ENCODE measurements at regions not wholly inside any gene's neighbourhood (a gene's known extent, or its start where the extent isn't known, plus 50 kb on each side); places are given as distances from the start of the nearest gene placed in this dataset.
"Not testable (repeated sequence)": the region's sequence is repeated elsewhere in the genome, so short reads cannot be mapped to it uniquely, and the experiment has no call there.

DNA sequence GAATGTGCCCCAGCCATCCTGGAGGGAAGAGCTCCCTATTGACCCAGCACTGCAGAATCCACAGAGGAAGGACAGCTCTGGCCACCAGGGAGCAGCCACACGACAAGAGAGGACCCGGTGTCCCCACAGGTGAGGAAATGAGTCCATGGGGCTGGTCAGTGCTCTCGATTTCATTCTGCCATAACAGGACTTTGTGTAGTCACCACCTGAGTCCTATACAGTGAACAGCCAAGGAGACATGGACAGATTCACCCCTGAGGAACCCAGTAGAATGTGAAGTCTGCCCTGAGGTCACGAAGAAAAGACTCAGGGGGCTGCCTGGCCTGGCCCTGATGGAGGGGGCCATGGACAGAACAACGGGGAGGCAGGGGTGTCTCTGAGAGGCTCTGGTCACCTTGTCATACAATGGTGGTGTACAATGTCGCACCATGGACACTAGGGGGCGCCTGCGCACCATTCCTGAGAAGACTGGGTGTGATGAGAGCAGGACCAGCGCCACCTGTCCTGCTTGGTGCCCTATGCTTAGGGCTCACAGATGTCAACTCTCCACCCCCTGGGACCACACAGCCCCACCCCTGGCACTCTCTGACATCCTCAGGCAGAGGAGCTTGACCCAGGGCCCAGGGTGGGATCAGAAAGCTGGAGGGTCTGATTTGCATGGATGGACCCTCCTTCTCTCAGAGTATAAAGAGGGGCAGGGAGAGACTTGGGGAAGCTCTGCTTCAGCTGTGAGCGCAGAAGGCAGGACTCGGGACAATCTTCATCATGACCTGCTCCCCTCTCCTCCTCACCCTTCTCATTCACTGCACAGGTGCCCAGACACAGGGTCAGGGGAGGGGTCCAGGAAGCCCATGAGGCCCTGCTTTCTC is 77.4 kb downstream of the VPREB1 start:
- intact Hi-C loops (cut with DNase I); H3K27ac ChIP-seq; H3K9me3 ChIP-seq; H3K27me3 ChIP-seq (ENCODE audit: low read depth); H3K4me1 ChIP-seq; H3K4me3 ChIP-seq: not testable (repeated sequence)
- peak; percentile 75 for DNase-seq
- TF ChIP-seq, protein P1, sequence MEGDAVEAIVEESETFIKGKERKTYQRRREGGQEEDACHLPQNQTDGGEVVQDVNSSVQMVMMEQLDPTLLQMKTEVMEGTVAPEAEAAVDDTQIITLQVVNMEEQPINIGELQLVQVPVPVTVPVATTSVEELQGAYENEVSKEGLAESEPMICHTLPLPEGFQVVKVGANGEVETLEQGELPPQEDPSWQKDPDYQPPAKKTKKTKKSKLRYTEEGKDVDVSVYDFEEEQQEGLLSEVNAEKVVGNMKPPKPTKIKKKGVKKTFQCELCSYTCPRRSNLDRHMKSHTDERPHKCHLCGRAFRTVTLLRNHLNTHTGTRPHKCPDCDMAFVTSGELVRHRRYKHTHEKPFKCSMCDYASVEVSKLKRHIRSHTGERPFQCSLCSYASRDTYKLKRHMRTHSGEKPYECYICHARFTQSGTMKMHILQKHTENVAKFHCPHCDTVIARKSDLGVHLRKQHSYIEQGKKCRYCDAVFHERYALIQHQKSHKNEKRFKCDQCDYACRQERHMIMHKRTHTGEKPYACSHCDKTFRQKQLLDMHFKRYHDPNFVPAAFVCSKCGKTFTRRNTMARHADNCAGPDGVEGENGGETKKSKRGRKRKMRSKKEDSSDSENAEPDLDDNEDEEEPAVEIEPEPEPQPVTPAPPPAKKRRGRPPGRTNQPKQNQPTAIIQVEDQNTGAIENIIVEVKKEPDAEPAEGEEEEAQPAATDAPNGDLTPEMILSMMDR (IDR thresholded peaks at IDR 0.05): peak; percentile 73
- H3K36me3 ChIP-seq: peaks cover 39% of the 10 kb centered on the region
- ATAC-seq: peak; percentile 87

DNA sequence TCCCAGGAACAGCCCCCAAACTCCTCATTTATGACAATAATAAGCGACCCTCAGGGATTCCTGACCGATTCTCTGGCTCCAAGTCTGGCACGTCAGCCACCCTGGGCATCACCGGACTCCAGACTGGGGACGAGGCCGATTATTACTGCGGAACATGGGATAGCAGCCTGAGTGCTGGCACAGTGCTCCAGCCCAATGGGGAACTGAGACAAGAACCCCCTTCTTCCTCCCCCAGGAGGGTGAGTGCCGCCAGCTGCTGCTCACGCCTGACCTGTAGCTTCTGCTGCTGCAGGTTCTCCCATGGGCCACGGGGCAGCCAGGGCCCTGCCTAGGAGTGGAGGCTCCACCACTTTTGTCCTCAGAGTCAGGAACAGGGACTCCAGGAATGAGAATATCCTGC is 78.2 kb downstream of the VPREB1 start:
- Histone ChIP-seq H3K9me3 (no peaks in the 10 kb centered on the region), H3K27ac (no peak overlapping the region), H3K4me1 (no peaks in the 10 kb centered on the region), H3K27me3 (ENCODE audit: low read depth) (no peaks in the 10 kb centered on the region), H3K4me3 (no peak overlapping the region), H3K36me3 (peaks cover 34% of the 10 kb centered on the region)
- TF ChIP-seq, protein P1 (IDR thresholded peaks at IDR 0.05): no peak
- ATAC-seq: no peak
- no peak for DNase-seq
- intact Hi-C loops (cut with DNase I): no loop called here

GRCh38 chr22:22327723-22328122 is 83.1 kb downstream of the VPREB1 start:
- Histone ChIP-seq H3K27me3 (ENCODE audit: low read depth) (no peaks in the 10 kb centered on the region), H3K4me1 (no peaks in the 10 kb centered on the region), H3K27ac (no peak overlapping the region), H3K9me3 (no peaks in the 10 kb centered on the region), H3K4me3 (no peak overlapping the region), H3K36me3 (no peaks in the 10 kb centered on the region)
- ATAC-seq: no peak
- TF ChIP-seq, protein P1 (IDR thresholded peaks at IDR 0.05): no peak
- DNase-seq: no peak
- intact Hi-C loops (cut with DNase I): no loop called here

GRCh38 chr22:22329792-22330191 is 85.2 kb downstream of the VPREB1 start:
- Histone ChIP-seq H3K4me3 (no peak overlapping the region), H3K27me3 (ENCODE audit: low read depth) (peaks cover 11% of the 10 kb centered on the region), H3K27ac (no peak overlapping the region), H3K9me3 (no peaks in the 10 kb centered on the region), H3K36me3 (no peaks in the 10 kb centered on the region), H3K4me1 (no peaks in the 10 kb centered on the region)
- TF ChIP-seq, protein P1 (IDR thresholded peaks at IDR 0.05): no peak
- intact Hi-C loops (cut with DNase I): no loop called here
- DNase-seq: no peak
- no peak for ATAC-seq

DNA sequence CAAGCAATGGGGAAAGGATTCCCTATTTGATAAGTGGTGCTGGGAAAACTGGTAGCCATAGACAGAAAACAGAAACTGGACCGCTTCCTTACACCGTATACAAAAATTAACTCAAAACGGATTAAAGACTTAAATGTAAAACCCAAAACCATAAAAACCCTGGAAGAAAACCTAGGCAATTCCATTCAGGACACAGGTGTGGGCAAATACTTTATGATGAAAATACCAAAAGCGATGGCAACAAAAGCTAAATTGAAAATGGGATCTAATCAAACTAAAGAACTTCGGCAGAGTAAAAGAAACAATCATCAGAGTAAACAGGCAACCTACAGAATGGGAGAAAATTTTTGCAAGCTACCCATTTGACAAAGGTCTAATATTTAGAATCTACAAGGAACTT is 91.1 kb downstream of the VPREB1 start:
- intact Hi-C loops (cut with DNase I); DNase-seq; ATAC-seq; H3K9me3 ChIP-seq; H3K27ac ChIP-seq; H3K36me3 ChIP-seq; H3K4me1 ChIP-seq; H3K4me3 ChIP-seq: not testable (repeated sequence)
- H3K27me3 ChIP-seq (ENCODE audit: low read depth): peaks cover 25% of the 10 kb centered on the region

- H3K9me3 ChIP-seq; ATAC-seq; H3K36me3 ChIP-seq; H3K4me1 ChIP-seq; intact Hi-C loops (cut with DNase I); H3K4me3 ChIP-seq; DNase-seq; H3K27ac ChIP-seq: not testable (repeated sequence)
- H3K27me3 ChIP-seq (ENCODE audit: low read depth): peaks cover 25% of the 10 kb centered on the region
Observed at GRCh38 chr22:22336333-22336732, 91.7 kb downstream of the VPREB1 start.

GRCh38 chr22:22338778-22339177 is 94.2 kb downstream of the VPREB1 start:
- H3K4me3 ChIP-seq; ATAC-seq; H3K27ac ChIP-seq; H3K36me3 ChIP-seq; H3K9me3 ChIP-seq; DNase-seq; intact Hi-C loops (cut with DNase I); H3K4me1 ChIP-seq: not testable (repeated sequence)
- peaks cover 24% of the 10 kb centered on the region for H3K27me3 ChIP-seq (ENCODE audit: low read depth)

All from lower lobe of right lung (tissue), 2 donors.